ENCODE measurements at regions not wholly inside any gene's neighbourhood (a gene's known extent, or its start where the extent isn't known, plus 50 kb on each side); places are given as distances from the start of the nearest gene placed in this dataset.

DNA sequence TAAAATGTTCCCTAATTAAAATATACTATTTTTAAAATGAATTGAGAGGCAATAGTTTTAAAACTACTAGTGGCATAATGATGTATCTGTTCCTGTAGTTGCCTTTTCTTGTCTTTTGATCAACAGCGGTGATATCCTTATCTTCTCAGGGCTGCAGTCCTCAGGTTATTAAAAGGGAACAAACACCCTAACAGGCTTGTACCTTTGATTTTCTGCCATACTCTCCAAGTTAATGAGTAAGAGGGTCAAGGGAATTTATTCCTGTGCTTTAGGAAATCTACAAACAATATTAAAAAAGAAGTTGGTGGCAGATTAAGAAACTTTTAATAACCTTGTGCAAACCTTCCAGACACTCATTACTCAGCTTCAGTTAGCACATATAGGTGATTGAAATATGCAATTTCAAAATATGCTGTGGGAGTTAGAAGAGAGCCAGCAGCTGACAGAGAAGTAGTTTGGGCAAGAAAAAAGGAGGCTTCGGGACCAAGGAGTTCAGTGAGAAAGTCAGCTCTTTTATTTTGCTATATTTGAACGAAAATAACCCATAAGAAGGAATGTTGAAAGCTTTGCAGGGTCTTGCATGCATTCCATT is 81.0 kb upstream of the TLE4 start:
- no peak for TF ChIP-seq MYC (IDR thresholded peaks at IDR 0.05; ENCODE audit: low read depth, low read length)
- TF ChIP-seq EZH2 (IDR thresholded peaks at IDR 0.05; ENCODE audit: borderline replicate concordance, low read depth, low read length, severe bottlenecking) = no peak
- TF ChIP-seq, protein P1, sequence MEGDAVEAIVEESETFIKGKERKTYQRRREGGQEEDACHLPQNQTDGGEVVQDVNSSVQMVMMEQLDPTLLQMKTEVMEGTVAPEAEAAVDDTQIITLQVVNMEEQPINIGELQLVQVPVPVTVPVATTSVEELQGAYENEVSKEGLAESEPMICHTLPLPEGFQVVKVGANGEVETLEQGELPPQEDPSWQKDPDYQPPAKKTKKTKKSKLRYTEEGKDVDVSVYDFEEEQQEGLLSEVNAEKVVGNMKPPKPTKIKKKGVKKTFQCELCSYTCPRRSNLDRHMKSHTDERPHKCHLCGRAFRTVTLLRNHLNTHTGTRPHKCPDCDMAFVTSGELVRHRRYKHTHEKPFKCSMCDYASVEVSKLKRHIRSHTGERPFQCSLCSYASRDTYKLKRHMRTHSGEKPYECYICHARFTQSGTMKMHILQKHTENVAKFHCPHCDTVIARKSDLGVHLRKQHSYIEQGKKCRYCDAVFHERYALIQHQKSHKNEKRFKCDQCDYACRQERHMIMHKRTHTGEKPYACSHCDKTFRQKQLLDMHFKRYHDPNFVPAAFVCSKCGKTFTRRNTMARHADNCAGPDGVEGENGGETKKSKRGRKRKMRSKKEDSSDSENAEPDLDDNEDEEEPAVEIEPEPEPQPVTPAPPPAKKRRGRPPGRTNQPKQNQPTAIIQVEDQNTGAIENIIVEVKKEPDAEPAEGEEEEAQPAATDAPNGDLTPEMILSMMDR (IDR thresholded peaks at IDR 0.05; ENCODE audit: extremely low read depth in 1 of 2, insufficient read depth in 1 of 2, low read depth in 1 of 2, low read length in 2 of 2) = no peak
- no peak for TF ChIP-seq POLR2A (IDR thresholded peaks at IDR 0.05; ENCODE audit: low read depth, low read length)
- no peak for TF ChIP-seq POLR2AphosphoS5 (IDR thresholded peaks at IDR 0.05; ENCODE audit: insufficient read depth, low read depth, low read length)
